ENCODE measurements at regions not wholly inside any gene's neighbourhood (a gene's known extent, or its start where the extent isn't known, plus 50 kb on each side); places are given as distances from the start of the nearest gene placed in this dataset.

DNA sequence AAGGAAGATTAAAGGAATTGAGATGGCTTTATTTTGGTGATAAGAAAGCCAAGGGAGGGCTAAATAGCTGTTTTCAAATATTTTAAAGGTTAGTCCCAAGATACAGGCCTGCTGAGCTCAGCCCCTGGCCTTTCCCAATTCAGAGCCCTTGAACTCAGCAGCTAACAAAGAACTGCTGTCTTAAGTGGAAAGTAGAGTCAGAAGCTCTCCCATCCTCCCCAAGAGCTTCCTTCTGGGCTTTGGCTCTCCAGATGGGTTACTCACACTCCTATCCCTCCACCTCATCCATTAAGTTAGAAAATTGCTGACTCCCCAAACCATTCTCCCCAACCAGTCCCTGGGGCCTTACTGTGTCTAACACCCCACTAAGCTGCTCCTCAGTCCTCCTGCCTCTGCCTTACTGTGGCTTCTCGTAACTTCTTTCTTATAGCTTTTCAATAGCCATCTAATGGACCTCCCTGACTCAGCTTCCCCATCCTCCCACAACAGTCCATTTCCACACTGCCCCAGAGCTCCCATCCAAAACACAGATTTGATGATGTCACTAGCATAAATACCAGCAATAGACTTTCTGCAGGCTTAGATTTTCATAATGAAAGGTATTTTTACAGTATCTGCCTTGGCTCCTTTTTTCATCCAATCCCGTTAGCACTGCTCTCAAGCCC lies 239.1 kb downstream of the ENC1 start:
- TF ChIP-seq, protein P1, sequence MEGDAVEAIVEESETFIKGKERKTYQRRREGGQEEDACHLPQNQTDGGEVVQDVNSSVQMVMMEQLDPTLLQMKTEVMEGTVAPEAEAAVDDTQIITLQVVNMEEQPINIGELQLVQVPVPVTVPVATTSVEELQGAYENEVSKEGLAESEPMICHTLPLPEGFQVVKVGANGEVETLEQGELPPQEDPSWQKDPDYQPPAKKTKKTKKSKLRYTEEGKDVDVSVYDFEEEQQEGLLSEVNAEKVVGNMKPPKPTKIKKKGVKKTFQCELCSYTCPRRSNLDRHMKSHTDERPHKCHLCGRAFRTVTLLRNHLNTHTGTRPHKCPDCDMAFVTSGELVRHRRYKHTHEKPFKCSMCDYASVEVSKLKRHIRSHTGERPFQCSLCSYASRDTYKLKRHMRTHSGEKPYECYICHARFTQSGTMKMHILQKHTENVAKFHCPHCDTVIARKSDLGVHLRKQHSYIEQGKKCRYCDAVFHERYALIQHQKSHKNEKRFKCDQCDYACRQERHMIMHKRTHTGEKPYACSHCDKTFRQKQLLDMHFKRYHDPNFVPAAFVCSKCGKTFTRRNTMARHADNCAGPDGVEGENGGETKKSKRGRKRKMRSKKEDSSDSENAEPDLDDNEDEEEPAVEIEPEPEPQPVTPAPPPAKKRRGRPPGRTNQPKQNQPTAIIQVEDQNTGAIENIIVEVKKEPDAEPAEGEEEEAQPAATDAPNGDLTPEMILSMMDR (IDR thresholded peaks at IDR 0.05; ENCODE audit: low read depth, low read length, missing control alignments), result no peak
- in situ Hi-C loops (cut with HindIII; ENCODE audit: low sequenced_read_pairs), result no loop called here
- DNase-seq (ENCODE audit: low read depth), result no peak

DNA sequence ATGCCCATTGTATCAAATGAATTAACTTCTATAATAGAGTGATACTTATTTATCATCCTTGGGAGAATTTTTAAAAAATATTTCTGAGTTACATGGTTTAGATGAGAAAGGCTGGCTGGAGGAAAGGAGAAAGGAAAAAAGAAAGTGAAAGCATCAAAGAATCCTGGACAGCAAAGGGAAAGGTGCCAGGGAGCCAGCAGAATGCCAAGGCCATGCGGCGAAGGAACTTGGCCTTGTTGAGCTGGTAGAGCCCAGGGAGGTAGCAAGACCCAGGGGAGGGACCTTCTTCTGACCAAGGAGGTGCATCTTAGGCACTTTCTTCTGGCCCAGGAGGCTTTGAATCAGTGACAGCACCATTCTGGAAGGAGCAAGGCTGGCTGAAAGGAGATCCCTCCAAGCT lies 240.5 kb downstream of the ENC1 start:
- in situ Hi-C loops (cut with HindIII; ENCODE audit: low sequenced_read_pairs), result no loop called here
- H3K4me3 ChIP-seq (ENCODE audit: low read depth, low read length), result no peak overlapping the region
- TF ChIP-seq, protein P1 (IDR thresholded peaks at IDR 0.05; ENCODE audit: low read depth, low read length, missing control alignments), result no peak
- no peak for DNase-seq (ENCODE audit: low read depth)

More for the DNA sequence above, 239.1 kb downstream of the ENC1 start:
- no peak overlapping the region for H3K4me3 ChIP-seq (ENCODE audit: low read depth, low read length)

DNA sequence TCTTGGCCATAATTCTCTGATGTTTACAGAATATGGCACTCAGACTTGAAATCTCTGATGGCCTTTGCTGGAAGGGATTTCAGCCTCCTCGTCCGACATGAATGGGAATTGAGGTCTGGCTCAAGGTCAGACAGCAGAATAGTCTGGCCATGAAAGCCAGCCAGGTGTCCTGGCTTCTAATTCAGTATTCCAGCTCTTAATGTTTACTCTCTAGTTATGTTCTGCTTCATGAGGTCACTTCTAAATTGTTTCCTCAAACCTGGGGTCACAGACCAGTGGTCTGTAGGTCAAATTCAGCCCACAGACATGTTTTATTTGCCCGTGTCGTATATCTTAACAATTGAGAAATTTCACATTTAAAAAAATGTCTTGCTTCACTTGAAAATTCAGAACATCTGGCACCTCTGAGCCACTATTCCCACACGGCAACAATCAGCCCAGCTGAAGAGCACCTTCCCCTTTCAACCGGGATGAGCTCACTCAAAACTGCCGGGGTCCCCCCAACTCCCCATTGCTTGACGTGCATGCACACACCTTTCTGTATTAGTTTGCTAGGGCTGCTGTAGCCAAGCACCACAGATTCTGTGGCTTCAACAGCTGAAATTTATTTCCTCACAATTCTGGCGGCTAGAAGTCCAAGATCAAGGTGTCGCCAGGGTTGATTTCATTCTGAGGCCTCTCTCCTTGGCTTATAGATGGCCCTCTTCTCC lies 243.5 kb downstream of the ENC1 start:
- TF ChIP-seq, protein P1 (IDR thresholded peaks at IDR 0.05; ENCODE audit: low read depth, low read length, missing control alignments), result no peak
- DNase-seq (ENCODE audit: low read depth), result peak; percentile 24
- in situ Hi-C loops (cut with HindIII; ENCODE audit: low sequenced_read_pairs), result no loop called here
- H3K4me3 ChIP-seq (ENCODE audit: low read depth, low read length), result no peak overlapping the region

DNA sequence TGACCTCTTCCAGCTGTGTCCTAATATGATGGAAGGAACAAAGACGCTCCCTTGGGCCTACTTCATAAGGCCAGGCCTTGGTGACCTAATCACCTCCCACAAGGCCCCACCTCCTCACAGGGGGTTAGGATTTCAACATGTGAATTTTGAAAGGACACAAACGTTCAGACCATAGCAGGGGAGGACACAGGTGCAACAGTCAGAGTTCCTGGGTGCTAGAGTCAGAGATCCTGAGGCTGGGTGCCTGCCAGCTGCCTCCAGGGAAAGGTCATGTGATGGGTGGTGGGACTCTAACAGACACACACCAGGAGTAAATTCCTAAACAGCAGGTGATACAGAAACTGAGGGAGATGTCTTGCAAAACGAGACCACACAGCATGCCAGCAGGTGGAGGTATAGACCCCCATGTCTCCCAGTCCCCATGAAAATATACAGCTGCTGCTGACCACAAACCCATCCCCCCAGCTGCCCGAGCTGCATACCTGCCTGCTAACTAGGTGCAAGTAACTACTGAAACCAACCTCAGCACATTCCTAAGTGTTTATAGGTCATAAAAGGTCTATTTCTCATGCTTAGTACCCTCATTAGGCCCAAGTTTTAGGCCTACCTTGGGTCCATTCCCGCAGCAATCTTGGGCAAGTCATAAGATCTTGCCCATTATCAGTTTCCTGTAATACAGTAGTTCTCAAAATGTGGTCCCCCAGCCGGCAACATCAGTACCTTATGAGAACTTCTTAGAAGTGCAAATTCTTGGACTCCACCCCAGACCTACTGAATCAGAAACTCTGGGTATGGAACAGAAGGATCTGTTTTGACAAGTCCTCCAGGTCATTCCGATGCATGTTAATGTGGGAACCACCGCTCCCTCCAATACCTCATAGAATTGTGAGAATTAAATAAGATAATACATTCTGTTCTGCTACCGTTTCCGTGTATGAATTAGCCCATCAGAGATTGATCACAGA lies 245.3 kb downstream of the ENC1 start:
- H3K4me3 ChIP-seq (ENCODE audit: low read depth, low read length), result no peak overlapping the region
- TF ChIP-seq, protein P1 (IDR thresholded peaks at IDR 0.05; ENCODE audit: low read depth, low read length, missing control alignments), result no peak
- DNase-seq (ENCODE audit: low read depth), result no peak
- in situ Hi-C loops (cut with HindIII; ENCODE audit: low sequenced_read_pairs), result no loop called here

DNA sequence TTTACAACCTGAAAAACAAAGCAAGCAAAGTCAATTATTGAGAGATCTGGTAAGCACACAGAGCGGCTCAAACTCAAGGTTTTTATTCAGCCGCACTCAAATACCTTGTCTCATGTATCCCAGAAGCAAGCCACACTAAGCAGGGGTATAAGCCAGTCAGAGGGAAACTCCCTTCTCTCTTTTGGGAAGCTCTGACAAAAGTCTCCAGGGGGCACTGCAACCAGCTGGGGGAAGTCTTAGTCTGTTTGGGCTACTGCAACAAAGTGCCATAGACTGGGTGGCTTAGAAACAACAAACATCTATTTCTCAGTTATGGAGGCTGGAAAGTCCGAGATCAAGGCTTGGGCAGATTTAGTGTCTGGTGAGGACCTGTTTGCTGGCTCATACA lies 246.0 kb downstream of the ENC1 start:
- TF ChIP-seq, protein P1 (IDR thresholded peaks at IDR 0.05; ENCODE audit: low read depth, low read length, missing control alignments), result no peak
- in situ Hi-C loops (cut with HindIII; ENCODE audit: low sequenced_read_pairs), result no loop called here
- no peak for DNase-seq (ENCODE audit: low read depth)
- H3K4me3 ChIP-seq (ENCODE audit: low read depth, low read length), result no peak overlapping the region

DNA sequence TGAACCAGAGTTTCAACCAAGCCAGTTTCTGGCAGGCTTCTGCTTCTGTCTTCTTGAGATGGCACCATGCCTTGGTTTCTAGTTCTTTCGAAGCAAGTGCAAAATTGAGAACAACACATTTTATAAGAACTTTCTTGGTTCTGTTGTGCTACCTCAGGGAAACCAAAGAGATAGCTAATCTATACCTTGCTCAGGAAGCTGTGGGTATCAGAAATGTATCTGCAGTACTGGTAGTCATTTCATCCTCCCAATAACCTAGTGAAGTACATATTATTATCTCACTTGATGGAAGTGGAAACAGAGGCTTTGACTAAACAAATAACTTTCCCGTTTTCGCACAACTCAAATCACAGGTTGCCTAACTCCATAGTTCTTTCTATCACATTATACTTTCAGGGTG lies 246.6 kb downstream of the ENC1 start:
- TF ChIP-seq, protein P1 (IDR thresholded peaks at IDR 0.05; ENCODE audit: low read depth, low read length, missing control alignments), result no peak
- in situ Hi-C loops (cut with HindIII; ENCODE audit: low sequenced_read_pairs), result no loop called here
- DNase-seq (ENCODE audit: low read depth), result no peak
- H3K4me3 ChIP-seq (ENCODE audit: low read depth, low read length), result no peak overlapping the region
